Nephron (organoid): ENCODE measurements at regions not wholly inside any gene's neighbourhood (a gene's known extent, or its start where the extent isn't known, plus 50 kb on each side); places are given as distances from the start of the nearest gene placed in this dataset.

Experiments used
- H3K27ac Mint-ChIP-seq, 3 experiments: 2 replicates each; pipeline ENCODE4 v1.8.0; 2020; ENCODE audit warnings: mixed read lengths in 3 of 3, mild to moderate bottlenecking in 2 of 3, moderate library complexity in 1 of 3
- H3K27me3 Mint-ChIP-seq: 2 replicates; pipeline ENCODE4 v1.8.0; 2021; ENCODE audit warnings: low read depth, mild to moderate bottlenecking, moderate library complexity, mixed read lengths
- H3K36me3 Mint-ChIP-seq: 2 replicates; pipeline ENCODE4 v1.8.0; 2020; ENCODE audit warnings: low read depth, mixed read lengths
- H3K4me1 Mint-ChIP-seq: 2 replicates; pipeline ENCODE4 v1.8.0; 2020; ENCODE audit warnings: mixed read lengths
- H3K4me3 Mint-ChIP-seq, 3 experiments: 2 replicates each; pipeline ENCODE4 v1.8.0; 2020; ENCODE audit warnings: mild to moderate bottlenecking in 3 of 3, mixed read lengths in 3 of 3, moderate library complexity in 2 of 3
- H3K9me3 Mint-ChIP-seq: 2 replicates; pipeline ENCODE4 v1.8.0; 2020; ENCODE audit warnings: mixed read lengths
- TF ChIP-seq, protein P1 (sequence below), 3 experiments: fragments of 200-600 bp; sonication (generic); IDR thresholded peaks; one replicate each; pipeline ENCODE4 v1.5.0; 2021; ENCODE audit warnings: antibody characterized with exemption in 3 of 3; ENCODE audit not compliant: unreplicated experiment in 3 of 3

DNA sequence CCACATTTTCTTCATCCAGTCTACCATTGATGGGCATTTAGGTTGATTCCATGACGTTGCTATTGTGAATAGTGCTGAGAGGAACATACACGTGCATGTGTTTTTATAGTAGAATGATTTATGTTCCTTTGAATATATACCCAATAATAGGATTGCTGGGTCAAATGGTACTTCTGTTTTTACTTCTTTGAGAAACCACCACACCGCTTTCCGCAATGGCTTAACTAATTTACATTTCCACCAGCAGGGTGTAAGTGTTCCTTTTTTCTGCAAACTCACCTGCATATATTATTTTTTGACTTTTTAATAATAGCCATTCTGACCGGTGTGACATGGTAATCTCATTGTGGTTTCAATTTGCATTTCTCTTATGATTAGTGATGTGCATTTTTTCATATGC lies 82.2 kb upstream of the RFX3 start:
- Mint-ChIP-seq H3K9me3 (peaks cover 4% of the 10 kb centered on the region), H3K27me3 (no peaks in the 10 kb centered on the region), H3K4me3 (no peak overlapping the region), H3K4me1 (no peaks in the 10 kb centered on the region), H3K27ac (no peak overlapping the region), H3K36me3 (no peaks in the 10 kb centered on the region)
- TF ChIP-seq, protein P1, sequence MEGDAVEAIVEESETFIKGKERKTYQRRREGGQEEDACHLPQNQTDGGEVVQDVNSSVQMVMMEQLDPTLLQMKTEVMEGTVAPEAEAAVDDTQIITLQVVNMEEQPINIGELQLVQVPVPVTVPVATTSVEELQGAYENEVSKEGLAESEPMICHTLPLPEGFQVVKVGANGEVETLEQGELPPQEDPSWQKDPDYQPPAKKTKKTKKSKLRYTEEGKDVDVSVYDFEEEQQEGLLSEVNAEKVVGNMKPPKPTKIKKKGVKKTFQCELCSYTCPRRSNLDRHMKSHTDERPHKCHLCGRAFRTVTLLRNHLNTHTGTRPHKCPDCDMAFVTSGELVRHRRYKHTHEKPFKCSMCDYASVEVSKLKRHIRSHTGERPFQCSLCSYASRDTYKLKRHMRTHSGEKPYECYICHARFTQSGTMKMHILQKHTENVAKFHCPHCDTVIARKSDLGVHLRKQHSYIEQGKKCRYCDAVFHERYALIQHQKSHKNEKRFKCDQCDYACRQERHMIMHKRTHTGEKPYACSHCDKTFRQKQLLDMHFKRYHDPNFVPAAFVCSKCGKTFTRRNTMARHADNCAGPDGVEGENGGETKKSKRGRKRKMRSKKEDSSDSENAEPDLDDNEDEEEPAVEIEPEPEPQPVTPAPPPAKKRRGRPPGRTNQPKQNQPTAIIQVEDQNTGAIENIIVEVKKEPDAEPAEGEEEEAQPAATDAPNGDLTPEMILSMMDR (IDR thresholded peaks at IDR 0.05; ENCODE audit: unreplicated experiment in 3 of 3): no peak

DNA sequence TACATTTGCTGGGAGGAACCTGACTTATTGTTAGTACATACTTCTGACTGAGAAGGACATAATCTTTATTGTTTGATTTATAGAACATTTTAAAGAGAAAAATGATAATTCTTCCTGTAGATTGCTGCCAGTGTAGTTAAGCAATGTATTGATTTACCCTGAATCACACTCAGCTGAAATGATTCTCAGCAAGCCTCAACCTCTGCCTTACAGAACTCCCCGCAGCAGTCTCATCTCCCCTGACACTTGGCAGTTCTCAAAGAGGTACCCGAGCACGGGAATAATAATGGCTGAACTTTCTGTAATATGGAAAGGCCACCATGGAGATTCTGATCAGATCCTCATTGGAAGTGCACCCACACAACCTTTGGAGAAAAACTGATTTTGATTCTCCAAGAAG lies 74.9 kb upstream of the RFX3 start:
- Mint-ChIP-seq H3K27ac (no peak overlapping the region), H3K4me1 (no peaks in the 10 kb centered on the region), H3K27me3 (no peaks in the 10 kb centered on the region), H3K4me3 (no peak overlapping the region), H3K36me3 (no peaks in the 10 kb centered on the region), H3K9me3 (no peaks in the 10 kb centered on the region)
- TF ChIP-seq, protein P1 (IDR thresholded peaks at IDR 0.05; ENCODE audit: unreplicated experiment in 3 of 3): no peak

DNA sequence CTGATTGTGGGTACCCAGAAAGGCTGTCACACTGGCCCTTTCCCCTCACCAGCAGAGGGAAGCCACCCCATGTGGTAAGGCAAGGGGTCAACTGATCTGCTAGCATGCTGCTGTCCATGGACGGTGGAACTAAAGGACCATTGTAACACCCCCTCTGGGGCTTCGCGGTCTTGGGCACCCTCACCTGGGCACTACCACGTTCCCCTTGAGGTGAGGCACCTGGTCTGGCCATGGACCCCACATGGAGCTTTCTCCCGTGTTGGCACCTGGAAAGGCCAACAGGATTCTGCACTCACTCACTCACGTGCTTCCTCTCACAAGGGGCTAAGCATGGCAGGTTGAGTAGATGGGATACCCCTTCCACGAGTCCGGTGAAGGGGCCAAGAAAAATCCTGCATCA lies 72.0 kb upstream of the RFX3 start:
- no peak overlapping the region for H3K27ac Mint-ChIP-seq
- H3K36me3 Mint-ChIP-seq: no peaks in the 10 kb centered on the region

DNA sequence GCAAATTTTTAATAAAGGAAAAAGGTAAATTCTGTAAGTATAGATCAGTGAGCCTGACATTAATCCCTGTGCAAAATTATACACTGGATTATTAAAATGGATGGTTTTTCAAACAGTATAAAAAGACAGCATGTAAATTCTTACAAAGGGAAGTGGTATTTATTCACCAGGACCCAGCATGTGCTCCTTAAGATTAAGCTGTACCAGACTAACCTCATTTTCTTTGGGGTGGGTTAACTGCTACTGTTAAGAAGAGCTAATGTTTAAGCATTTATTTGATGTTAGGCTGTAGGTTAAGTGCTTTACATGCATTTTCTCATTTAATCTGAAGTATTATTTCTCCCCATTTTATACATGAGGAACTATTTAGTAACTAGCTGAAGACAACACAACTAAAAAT lies 60.3 kb upstream of the RFX3 start:
- no peaks in the 10 kb centered on the region for H3K4me1 Mint-ChIP-seq
- TF ChIP-seq, protein P1 (IDR thresholded peaks at IDR 0.05; ENCODE audit: unreplicated experiment in 3 of 3): no peak
- H3K9me3 Mint-ChIP-seq: peaks cover 40% of the 10 kb centered on the region
- H3K27ac Mint-ChIP-seq: no peak overlapping the region
- H3K27me3 Mint-ChIP-seq: no peaks in the 10 kb centered on the region
- H3K36me3 Mint-ChIP-seq: peaks cover 23% of the 10 kb centered on the region
- H3K4me3 Mint-ChIP-seq: no peak overlapping the region

More for the DNA sequence above, 72.0 kb upstream of the RFX3 start:
- Mint-ChIP-seq H3K9me3 (no peaks in the 10 kb centered on the region), H3K4me1 (no peaks in the 10 kb centered on the region), H3K4me3 (no peak overlapping the region), H3K27me3 (no peaks in the 10 kb centered on the region)
- TF ChIP-seq, protein P1 (IDR thresholded peaks at IDR 0.05; ENCODE audit: unreplicated experiment in 3 of 3): no peak

DNA sequence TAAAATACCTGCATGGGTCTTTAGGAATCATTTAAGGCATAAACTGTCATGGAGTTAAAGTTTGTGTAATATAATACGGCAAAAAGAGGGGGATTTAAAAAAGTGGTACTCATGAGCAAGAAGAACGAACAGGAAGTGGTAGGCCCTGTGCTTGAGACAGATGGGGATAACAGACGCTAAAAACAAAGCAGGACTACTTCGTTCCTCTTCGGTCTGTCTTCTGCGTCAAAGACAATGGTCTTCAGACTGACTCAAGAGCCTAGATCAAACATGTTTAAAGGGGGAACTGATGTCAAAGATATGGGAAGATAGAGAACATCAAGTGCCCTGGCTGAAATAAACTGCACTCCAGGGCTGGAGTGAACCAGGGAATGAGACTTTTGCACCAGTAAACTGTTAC lies 59.8 kb upstream of the RFX3 start:
- TF ChIP-seq, protein P1 (IDR thresholded peaks at IDR 0.05; ENCODE audit: unreplicated experiment in 3 of 3): no peak
- no peak overlapping the region for H3K4me3 Mint-ChIP-seq
- no peaks in the 10 kb centered on the region for H3K4me1 Mint-ChIP-seq
- no peak overlapping the region for H3K27ac Mint-ChIP-seq
- no peaks in the 10 kb centered on the region for H3K27me3 Mint-ChIP-seq
- peaks cover 43% of the 10 kb centered on the region for H3K9me3 Mint-ChIP-seq
- H3K36me3 Mint-ChIP-seq: peaks cover 28% of the 10 kb centered on the region

DNA sequence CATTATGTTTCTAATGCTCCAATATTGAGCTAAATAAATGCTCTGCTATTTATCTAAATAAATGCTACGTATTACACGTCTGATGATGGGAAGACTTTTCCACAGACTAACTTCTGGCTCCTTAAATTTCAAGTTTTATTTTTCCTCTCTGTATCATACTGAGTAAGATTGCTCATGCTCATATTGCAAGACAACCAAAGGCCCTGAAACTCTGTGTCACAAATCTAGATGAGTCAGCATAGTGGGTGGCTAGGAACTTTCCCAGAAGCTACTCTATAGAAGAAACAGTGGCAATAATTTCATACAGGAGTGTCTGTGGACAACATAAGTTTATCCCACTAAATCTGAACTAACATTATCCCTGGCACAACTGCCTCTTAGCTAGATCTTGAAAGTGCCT lies 53.0 kb upstream of the RFX3 start:
- H3K9me3 Mint-ChIP-seq: peaks cover 37% of the 10 kb centered on the region
- TF ChIP-seq, protein P1 (IDR thresholded peaks at IDR 0.05; ENCODE audit: unreplicated experiment in 3 of 3): no peak
- no peaks in the 10 kb centered on the region for H3K4me1 Mint-ChIP-seq
- H3K27me3 Mint-ChIP-seq: no peaks in the 10 kb centered on the region
- H3K4me3 Mint-ChIP-seq: no peak overlapping the region
- H3K36me3 Mint-ChIP-seq: peaks cover 39% of the 10 kb centered on the region
- no peak overlapping the region for H3K27ac Mint-ChIP-seq
